Astrocyte (in vitro differentiated cells and primary cell): ENCODE measurements at regions not wholly inside any gene's neighbourhood (a gene's known extent, or its start where the extent isn't known, plus 50 kb on each side); places are given as distances from the start of the nearest gene placed in this dataset.

ENCODE experiments used
- EZH2 ChIP-seq: IDR thresholded peaks from 2 replicates; pipeline ENCODE4 v1.6.1; 2012; ENCODE audit warnings: mild to moderate bottlenecking, low read length, inconsistent platforms; ENCODE audit not compliant: insufficient read depth
- TF ChIP-seq, protein P1 (sequence below): IDR thresholded peaks from 2 replicates; pipeline ENCODE4 v1.5.1; 2011; ENCODE audit warnings: low read depth, mild to moderate bottlenecking, inconsistent platforms, low read length, moderate library complexity; ENCODE audit not compliant: insufficient read depth

DNA sequence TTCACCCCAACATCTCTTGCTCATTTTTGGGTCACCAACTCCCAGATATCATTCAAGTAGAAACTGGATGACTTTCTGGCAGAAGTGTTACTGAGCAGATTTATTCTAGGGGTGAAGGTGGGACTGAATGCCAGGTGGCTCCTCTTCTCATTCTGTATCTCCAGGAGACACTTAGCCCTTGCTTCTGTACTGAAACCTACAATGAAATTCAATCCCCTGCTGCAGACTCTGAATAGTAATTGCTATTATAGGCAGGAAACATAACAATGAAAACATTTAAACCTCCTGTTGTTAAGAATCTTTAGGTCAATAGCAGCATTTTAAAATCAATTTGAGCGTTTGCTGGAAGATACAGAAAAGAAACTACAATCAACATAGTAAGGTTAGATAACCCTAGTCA, 879.4 kb upstream of the TENM4 start:
- TF ChIP-seq, protein P1, sequence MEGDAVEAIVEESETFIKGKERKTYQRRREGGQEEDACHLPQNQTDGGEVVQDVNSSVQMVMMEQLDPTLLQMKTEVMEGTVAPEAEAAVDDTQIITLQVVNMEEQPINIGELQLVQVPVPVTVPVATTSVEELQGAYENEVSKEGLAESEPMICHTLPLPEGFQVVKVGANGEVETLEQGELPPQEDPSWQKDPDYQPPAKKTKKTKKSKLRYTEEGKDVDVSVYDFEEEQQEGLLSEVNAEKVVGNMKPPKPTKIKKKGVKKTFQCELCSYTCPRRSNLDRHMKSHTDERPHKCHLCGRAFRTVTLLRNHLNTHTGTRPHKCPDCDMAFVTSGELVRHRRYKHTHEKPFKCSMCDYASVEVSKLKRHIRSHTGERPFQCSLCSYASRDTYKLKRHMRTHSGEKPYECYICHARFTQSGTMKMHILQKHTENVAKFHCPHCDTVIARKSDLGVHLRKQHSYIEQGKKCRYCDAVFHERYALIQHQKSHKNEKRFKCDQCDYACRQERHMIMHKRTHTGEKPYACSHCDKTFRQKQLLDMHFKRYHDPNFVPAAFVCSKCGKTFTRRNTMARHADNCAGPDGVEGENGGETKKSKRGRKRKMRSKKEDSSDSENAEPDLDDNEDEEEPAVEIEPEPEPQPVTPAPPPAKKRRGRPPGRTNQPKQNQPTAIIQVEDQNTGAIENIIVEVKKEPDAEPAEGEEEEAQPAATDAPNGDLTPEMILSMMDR: no peak
- no peak for TF ChIP-seq EZH2
